Stimulated activated CD8-positive, alpha-beta memory T cell treated with anti-CD3 and anti-CD28 coated beads, Interleukin-7, amount 100 ng/mL, for 4 hours (primary cell): ENCODE measurements at regions not wholly inside any gene's neighbourhood (a gene's known extent, or its start where the extent isn't known, plus 50 kb on each side); places are given as distances from the start of the nearest gene placed in this dataset.

Source experiments
- DNase-seq, 2 donors: peaks; one replicate each; pipeline ENCODE4 v3.0.0-alpha.2; 2020; ENCODE audit warnings: low read depth in 2 of 2

DNA sequence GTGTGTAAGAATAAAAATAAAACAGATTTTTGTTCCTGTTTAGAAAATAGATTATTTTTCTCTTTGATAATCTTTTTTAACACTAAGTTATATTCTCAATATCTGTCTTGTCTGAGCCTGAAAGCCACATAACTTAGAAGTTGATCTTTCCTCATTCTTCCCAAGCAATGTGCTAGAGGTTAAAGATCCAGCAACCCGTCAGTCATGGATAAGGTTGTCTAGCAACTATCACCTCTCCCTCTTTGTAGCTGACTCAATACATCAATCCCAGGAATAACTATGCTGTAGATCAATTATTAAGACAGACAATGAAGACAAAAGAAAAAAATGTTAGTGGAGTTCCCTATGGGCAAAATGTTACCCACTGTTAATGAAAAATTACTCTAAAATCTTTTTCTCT, 813.1 kb upstream of the CCDC179 start:
- DNase-seq = no peak

DNA sequence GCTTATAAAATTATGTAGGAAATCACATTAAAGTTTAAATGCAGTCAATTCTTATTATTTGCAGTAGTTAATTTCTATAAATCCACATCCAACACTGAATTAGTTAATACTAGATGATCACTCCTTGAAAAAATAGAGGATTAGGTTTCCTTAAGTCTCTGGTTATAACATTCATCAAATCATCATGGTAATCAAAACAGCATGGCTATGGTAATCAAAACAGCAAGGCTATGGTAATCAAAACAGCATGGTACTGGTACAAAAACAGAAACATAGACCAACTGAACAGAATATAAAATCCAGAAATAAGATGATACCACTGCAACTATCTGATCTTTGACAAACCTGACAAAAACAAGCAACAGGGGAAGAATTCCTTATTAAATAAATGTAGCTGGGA, 814.6 kb upstream of the CCDC179 start:
- DNase-seq = no peak

DNA sequence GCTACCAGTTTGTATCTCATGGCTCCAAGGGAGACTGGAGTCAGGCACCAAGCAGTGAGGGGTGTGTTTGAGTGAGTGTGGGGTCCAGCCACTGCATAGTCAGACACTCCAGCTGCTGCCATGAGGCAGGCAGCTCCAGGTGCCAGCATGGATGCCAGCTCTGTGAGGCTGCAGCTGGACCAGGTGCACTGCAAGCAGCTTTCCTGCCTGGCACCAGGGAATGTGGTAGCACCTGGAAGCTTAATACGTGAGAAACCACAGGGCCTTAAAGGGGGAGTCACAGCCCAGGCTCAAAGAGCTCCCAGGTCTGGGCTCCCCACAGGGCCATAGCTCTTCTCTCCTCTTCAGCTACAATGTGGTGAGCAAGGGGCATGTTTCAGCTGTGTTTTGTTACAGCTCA, 817.8 kb upstream of the LUZP2 start:
- DNase-seq = no peak

DNA sequence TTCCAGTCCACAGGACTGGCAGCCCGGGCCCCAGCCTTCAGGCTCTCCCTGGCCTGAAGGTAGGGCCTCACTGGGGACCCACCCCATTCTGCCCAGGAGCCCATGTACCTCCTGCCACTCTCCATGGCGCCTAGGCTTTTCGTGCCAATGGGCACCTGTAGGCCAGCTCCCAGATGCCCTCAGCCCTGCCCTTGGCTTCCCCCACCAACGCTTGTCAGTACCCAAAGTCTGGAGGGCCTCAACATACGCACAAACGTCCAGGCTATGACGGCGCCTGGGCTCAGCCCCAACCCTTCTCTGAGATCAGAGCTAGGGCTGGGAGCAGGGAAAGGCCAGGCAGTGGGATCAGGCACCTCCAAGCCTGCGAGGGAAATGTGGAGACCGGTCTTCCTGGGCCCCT, 816.9 kb upstream of the LUZP2 start:
- no peak for DNase-seq

DNA sequence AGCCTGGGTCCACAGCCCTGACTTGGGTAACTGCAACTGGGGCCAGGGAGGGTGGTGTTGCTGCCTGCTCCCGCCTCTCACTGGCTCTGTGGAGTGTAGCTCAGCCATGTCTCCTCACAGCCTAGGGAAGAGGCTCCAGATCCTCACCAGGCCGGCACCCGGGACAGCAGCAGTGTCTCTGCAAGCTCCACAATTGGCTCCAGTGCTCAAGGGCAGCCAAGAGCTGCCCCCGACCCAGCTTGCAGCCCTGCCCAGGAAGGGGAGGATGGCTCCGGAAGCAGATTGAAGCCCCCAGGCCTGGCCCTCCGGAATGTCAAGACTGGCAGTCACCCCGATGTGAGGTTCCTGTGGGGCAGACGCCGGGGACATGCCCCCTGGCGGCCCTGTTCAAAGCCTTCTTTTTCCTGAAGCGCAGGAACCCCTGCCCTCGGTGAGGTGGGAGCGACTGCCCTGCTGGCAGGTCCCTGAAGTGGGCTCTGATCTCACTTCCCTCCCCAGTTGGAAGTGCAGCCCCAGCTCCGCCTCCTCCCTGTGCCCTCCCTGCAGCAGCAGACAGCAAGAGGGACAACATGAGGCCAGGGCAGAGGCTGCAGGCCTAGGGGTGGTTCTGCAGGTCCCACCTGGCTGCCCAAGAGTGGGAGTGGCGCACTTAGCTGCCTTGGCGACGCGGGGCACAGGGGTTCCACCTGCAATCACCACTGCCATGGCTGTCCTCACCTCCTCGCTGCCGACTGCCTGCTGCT, 816.2 kb upstream of the LUZP2 start:
- no peak for DNase-seq

DNA sequence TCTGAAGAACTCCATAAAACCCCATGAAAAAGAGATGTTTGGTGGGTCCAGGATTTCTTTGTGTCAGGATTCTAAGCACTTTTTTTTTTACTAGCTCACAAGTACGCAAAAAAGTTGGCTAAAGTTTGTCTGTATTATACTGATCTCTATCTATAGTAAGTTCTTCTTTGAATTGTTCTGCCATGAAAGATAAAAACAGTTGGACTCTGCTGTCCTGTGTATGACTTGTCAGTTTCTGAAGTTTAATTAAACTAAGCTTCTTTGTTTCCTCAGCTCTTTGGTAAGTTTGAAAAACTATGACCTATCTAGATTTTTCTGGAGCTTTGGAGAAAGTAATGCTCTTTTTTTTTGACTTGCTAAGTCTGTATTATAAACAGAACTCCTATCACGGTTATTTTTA, 812.2 kb upstream of the LUZP2 start:
- no peak for DNase-seq

DNA sequence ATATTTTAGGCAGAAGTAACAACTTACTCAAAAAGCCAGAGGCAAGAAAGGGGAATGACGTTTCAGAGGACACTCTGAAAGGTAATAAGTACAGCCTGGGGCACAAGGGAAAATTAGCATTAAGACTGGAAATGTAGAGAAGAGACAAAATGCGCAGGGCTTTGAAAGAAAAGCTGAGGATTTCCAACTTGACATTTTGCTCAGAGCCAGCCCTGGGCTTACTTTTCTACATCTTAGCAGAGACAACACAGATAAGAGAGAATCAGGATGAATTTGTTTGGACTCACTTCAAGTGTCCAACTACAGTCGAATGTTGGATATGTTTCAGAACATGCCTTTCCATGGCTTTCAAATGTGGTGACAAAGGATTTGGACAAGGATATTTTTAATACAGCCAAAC, 808.9 kb upstream of the LUZP2 start:
- DNase-seq = no peak

DNA sequence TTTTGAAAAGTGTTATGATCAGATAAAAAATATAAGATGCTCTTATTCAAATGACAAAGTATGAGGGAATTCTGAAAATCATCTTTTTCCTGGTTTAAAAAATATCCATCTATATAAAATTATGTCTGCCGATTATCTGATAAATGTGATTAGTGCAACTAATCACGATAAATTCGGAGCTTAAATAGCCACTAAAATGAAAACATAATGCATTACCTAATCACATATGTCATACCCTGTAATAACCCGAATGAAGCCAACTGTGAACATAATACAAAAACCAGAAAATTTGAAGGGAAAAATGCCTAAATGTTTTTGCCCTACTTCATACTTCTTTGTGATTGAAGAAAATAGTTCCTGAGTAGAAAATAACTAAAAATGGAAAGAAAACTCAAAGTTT, 808.4 kb upstream of the LUZP2 start:
- no peak for DNase-seq

DNA sequence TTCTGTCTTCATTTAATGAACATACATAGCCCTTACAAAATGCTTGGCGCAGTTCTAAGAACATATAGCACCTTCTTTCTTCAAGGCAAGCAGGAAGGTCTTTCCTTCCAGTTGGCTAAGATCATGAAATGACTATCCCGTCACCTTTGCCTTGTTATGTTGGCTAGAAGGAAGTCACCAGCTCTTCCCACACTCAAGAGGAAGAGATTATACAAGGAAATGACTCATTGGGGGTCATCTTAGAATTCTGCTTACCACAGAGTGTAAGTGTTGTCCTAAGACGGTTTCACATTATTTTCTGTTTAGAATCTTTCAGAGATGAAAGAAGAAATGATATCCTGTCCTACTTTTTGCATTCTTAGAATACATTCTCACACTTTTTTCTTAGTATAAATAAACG, 808.0 kb upstream of the LUZP2 start:
- no peak for DNase-seq

DNA sequence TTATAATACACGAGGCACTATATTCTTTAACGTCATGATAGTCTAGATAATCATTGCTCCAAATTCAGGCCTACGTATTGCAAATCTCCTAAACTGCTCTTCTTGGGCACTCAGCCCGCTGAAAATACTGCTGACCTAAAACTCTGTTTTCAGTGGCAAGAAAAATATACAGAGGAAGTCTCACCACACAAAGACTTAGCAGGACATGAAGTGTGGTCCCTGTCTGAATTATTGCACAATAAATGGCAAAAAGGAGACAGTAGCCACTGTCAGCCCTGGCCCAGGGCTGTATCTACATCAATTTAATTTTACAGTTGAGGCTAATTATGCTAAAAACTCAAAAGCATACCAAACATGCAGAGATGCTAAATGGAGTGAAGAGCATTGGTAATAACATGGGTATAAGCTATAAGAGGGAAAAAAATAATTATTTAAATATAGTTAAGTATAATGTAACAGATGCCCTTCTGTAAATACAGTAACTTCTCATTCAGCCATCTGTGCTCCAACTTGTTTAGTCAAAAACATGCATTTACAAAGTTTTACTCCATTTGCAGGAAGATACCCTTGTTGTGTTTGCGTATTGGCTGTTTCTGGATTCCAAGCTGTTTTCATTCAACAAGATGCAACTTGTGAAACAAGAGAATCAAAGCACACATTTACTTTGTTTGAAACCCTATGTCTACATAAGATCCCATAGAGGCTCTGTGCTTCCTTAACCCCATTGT, 800.0 kb upstream of the LUZP2 start:
- DNase-seq = no peak

DNA sequence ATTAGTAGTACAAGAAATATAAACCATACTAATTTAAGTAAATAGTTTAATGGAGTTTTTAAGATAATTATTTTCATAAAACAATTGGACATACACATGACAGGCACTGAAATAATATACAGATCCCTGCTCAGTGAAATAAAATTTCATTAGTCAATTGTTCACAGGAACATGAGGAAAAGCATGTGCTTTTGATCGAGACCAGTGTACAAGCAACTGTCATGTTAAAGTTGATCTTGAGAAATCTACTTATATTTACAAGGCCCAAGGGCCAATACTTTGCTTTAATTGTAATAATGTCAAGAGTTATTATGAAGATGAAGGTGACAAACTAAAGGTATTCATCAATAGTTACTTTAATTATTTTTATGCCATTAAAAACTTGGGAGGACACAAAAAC, 792.7 kb upstream of the LUZP2 start:
- DNase-seq = no peak

DNA sequence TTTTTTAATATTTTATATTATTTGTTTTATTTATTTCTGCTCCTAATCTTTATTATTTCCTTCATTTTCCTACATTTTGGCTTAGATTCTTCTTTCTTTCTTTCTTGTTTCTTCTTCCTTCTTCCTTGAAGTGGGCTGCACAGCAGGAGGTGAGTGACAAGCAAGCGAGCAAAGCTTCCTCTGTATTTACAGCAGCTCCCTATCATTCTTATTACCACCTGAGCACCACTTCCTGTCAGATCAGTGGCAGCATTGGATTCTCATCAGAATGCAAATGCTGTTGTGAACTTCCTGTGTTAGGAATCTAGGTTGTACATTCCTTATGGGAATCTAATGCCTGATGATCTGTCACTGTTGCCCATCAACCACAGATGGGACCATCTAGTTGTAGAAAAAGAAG, 784.9 kb upstream of the LUZP2 start:
- DNase-seq = no peak

DNA sequence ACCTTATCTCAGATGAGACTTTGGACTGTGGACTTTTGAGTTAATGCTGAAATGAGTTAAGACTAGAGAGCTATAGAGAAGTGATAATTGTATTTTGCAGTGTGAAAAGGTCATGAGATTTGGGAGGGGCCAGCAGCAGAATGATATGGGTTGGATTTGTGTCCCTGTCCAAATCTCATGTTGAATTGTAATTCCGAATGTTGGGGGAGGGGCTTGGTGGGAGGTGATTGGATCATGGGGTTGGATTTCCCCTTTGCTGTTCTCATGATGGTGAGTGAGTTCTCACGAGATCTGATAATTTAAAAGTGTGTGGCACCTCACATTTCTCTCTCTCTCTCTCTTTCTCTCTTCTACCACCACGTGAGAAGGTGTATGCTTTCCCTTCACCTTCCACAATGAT, 777.8 kb upstream of the LUZP2 start:
- DNase-seq = no peak

DNA sequence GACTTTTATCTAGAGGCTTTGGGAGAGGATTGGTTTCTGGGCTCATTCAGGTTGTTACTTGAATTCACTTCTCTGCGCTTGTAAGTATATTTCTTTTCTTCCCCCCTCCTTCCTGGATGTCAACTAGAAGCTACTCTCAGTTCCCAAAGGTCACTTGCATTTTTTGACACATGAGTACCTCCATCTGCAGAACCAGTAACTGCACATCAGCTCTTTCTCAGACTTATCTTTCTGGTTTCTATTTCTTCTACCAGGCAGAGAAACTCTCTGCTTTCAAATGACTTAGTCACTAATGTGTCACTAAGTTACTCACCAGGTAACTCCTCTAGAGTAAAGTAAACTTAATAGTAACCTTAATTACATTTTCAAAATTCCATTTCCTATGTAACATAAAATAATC, 773.0 kb upstream of the LUZP2 start:
- DNase-seq = no peak

DNA sequence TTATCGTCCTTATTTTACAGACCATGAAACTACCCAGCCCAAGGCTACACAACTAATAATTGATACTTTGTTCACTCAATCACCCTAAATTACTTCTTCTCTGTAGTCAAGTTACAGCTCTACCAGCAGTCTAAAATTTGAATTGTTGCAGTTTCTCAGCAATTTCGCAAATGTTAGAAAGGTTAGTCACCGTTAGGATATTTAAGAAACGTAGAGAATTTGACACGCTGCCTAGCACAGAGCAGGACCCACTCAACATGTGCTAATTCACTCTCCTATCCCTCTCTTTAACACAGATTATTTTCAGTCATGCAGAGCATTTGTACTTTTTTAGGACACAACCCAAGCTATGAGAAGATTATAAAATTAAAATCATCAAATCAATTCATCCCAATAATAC, 771.1 kb upstream of the LUZP2 start:
- DNase-seq = no peak

DNA sequence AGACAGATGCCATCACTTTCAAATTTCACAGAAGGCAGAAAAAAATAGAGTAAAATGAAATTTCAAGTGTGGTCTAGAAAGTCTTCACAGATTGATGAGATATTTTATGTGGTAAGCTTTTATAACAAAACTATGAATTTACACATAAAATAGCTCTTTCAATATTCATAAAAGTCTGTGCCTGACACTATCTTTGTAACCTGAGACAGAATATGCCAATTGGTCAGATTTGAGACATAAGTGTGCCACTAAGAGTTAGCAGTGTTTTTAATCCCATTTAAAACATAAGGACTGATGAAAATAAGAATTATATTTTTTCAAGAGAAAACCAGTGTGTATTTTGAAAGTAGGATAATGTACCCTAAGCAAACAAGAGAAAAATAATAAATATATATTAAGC, 769.5 kb upstream of the LUZP2 start:
- DNase-seq = no peak

DNA sequence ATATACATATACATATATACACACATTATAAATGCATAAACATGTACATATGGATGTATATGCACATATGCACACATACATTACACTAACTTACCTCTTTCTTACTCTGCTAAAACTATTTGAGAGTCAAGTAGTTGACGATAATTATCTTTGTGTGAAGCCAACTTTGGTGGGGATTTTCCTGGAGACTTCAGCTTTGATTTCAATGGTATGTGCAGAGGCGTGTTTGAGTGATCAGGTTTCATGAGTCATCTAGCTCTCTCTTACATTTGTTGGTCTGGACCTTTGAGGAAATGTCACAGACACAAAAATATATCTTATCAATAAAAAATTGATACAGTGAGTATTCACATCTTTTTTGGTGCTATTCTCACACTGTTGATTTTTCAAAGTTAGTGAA, 769.1 kb upstream of the LUZP2 start:
- no peak for DNase-seq

DNA sequence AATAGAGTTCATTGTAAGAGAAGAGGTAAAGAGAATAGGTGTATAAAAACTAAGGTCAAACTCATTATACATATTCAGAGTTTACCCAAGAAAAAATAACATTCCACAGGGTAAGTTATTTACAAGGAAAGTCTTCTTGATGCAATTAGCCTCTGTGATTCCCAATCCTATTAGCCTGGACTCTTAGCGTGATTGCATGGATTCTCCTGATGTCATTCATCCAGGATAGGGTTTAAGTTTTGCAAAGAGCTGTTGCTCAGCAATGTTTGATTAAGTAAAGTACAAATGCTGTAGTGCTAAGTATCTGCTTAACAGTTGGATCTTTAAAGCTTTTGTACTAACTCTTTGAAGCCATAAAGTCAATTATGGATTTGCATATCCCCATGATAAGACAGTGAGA, 767.8 kb upstream of the LUZP2 start:
- DNase-seq = no peak

DNA sequence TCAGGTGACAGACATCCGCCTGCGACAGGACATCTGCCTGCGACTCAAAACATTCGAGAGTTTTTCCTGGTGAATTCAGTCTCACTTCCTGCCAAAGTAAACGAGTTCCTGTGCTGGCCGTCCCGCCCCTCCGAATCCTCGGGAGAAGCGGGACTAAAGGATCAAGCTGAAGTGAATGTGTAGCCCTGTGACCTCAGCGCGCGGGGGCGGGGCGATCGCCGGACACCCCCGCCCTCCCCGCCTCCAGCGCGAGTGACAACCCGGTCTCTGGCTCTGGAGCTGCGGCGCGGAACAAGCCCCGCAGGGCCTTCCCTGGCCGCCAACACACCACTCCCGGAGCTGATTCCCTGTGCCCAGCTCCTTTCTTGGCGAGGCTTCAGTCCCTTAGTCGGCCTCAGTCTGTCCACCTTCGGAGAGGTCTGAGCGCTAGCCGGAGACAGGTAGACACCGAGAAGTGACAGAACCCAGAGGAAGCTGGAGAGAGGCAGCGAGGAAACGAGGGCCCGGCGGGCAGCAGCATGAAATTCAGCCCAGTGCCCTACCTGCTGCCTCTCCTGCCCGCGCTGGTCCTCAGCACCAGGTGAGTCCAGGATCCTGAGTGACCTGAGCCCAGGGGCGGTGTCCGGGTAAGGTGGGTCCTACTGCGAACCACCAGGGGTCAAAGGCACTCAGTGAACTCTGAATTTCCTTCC, 766.4 kb upstream of the LUZP2 start:
- no peak for DNase-seq

DNA sequence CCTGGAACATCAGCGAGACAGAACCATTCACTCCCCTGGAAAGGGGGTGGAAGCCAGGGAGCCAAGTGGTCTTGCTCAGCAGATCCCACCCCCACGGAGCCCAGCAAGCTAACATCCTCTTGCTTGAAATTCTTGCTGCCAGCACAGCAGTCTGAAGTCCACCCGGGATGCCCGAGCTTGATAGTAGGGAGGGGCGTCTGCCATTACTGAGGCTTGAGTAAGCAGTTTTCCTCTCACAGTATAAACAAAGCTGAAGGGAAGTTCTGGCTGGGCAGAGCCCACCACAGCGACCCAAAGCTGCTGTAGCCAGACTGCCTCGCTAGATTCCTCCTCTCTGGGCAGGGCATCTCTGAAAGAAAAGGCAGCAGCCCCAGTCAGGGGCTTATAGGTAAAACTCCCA, 764.8 kb upstream of the LUZP2 start:
- no peak for DNase-seq

DNA sequence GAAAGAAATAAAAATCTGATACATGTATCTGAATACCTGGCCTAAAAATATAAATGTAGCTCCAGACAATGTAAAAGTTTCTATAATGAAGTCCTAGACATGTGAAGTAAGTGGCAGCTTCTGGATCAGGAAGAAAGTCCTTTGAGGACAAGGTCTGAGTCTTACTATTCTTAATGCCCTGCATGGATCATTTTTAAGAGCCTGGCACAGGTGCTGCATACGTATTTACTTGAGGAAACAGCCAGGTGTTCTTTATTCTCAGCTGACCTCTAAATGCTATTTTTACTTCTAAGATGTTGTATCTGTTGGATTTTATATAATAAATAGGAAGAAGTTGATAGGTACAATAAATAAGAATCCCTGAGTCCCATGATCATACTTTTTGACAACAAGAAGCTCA, 750.0 kb upstream of the LUZP2 start:
- DNase-seq = no peak

DNA sequence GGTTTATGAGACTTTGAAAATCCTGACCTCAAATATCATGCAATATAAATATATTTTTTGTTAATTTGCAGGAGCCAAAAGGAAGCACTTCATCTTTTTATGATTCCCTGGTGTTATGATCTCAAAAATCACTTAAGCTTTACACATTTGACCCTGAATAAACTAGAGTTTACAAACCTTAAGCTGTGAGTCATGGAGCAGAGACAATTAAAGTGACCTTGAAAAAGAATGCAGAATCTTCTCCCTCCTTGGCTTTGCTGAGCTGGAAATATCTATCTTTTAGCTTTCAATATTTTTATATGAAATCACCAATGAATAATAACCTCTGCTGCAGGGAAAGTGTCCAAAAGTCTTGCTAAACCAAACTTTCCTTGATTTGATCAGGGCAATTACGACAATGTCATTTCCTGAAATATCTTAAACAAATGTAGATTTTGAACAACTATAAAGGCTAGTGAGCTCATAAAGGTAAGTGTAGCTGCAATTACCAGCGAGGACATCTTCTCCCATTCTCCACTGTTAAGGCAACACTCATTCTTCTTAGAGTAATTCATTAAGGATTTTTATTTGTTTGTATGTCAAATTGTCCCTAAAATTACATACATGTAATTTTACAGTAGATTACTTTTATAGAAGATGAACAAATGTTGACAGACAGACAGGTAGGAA, 747.0 kb upstream of the LUZP2 start:
- DNase-seq = no peak

DNA sequence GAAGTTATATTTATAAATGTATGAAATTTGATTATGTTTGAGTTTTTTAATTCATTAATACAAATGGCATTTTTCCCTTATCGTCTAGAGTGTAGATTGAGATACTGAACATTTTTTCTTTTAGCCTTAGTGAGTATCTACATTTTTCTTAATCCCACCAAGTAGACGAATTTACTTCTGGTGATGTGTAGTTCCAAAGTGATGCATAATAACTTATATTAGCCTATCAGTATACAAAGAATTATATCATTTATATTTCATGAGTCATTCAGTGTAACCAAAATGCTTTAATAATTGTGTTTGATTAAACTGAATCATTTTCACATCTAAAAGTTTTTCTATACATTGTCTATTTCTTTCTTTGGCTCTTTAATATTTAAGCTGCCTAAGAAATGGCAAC, 745.6 kb upstream of the LUZP2 start:
- DNase-seq = no peak
